PC-3 (cell line): ENCODE measurements at regions not wholly inside any gene's neighbourhood (a gene's known extent, or its start where the extent isn't known, plus 50 kb on each side); places are given as distances from the start of the nearest gene placed in this dataset.

Experiments
- CTCF ChIP-seq: fragments of 300-600 bp; sonication (generic); conservative IDR thresholded peaks from 2 replicates; pipeline ENCODE4 v1.5.1; 2017; ENCODE audit warnings: antibody characterized with exemption, low read depth, mild to moderate bottlenecking, low read length
- EZH2phosphoT487 ChIP-seq: fragments of 300-600 bp; sonication (generic); IDR thresholded peaks from 2 replicates; pipeline ENCODE4 v1.6.1; 2018; ENCODE audit warnings: mild to moderate bottlenecking, antibody characterized with exemption, low read length, borderline replicate concordance

DNA sequence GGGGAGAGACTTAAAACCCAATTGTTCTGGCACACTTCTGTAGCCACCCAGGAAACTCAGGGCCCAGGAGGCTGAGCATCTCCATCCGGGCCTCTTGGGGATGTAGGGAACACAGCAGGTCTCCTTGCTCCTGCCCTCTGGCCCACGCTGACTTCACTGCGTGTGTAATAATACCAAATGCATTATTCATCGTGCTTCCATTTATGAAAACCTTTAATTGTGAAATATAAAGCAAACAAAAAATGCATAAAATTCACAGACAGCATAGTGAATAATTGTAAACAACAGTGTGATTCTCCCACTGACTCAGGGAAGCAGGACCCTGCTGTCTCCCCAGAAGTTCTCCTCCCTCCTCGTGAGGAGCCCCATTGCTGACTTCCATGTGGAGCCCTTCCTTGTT is 70.3 kb upstream of the SHH start:
- TF ChIP-seq CTCF (no peak), EZH2phosphoT487 (no peak)
